ENCODE measurements at regions not wholly inside any gene's neighbourhood (a gene's known extent, or its start where the extent isn't known, plus 50 kb on each side); places are given as distances from the start of the nearest gene placed in this dataset.
"Not testable (repeated sequence)": the region's sequence is repeated elsewhere in the genome, so short reads cannot be mapped to it uniquely, and the experiment has no call there.

DNA sequence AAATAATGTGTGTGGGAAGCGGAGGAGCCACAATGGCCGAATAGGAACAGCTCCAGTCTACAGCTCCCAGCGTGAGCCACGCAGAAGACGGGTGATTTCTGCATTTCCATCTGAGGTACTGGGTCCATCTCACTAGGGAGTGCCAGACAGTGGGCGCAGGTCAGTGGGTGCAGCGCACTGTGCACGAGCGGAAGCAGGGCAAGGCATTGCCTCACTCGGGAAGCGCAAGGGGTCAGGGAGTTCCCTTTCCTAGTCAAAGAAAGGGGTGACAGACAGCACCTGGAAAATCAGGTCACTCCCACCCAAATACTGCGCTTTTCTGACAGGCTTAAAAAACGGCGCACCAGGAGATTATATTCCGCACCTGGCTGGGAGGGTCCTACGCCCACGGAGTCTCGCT, 762.6 kb downstream of the CENPC start:
- TF ChIP-seq CTCF (IDR thresholded peaks at IDR 0.05; ENCODE audit: extremely low read depth in 1 of 2, insufficient read depth in 1 of 2, low read depth in 1 of 2, low read length in 2 of 2); FOS (IDR thresholded peaks at IDR 0.05; ENCODE audit: borderline replicate concordance, insufficient read depth, low read length); POLR2AphosphoS5 (IDR thresholded peaks at IDR 0.05; ENCODE audit: insufficient read depth, low read depth, low read length); POLR2A (IDR thresholded peaks at IDR 0.05; ENCODE audit: low read depth, low read length); EZH2 (IDR thresholded peaks at IDR 0.05; ENCODE audit: borderline replicate concordance, low read depth, low read length, severe bottlenecking); JUN (IDR thresholded peaks at IDR 0.05; ENCODE audit: borderline replicate concordance, insufficient read depth, insufficient read length, low read depth); MYC (IDR thresholded peaks at IDR 0.05; ENCODE audit: low read depth, low read length): not testable (repeated sequence)
- TF ChIP-seq, protein P1, sequence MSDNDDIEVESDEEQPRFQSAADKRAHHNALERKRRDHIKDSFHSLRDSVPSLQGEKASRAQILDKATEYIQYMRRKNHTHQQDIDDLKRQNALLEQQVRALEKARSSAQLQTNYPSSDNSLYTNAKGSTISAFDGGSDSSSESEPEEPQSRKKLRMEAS (IDR thresholded peaks at IDR 0.05; ENCODE audit: insufficient read depth, insufficient read length) = not testable (repeated sequence)

All from endothelial cell of umbilical vein (primary cell).